Adrenal gland (tissue), 5 donors: ENCODE measurements at regions not wholly inside any gene's neighbourhood (a gene's known extent, or its start where the extent isn't known, plus 50 kb on each side); places are given as distances from the start of the nearest gene placed in this dataset.

Experiments used
- CTCF ChIP-seq, 6 experiments: fragments of 450-650 bp in 4 of 6; fragments of 200-600 bp in 2 of 6; sonication (generic) in 1 of 6; IDR thresholded peaks; 1 replicate in 5 of 6; 2 replicates in 1 of 6; pipeline versions ENCODE4 v1.5.1 to v1.8.0; 2016 to 2021; ENCODE audit warnings: antibody characterized with exemption in 6 of 6, mild to moderate bottlenecking in 2 of 6, moderate library complexity in 1 of 6
- POLR2A ChIP-seq, 2 donors: fragments of 450-650 bp; IDR thresholded peaks; one replicate each; pipeline ENCODE4 v1.6.1; 2017; ENCODE audit warnings: antibody characterized with exemption in 2 of 2, mild to moderate bottlenecking in 2 of 2, moderate library complexity in 1 of 2
- donor health status: DM: no; HTN: no; CAD: no.

- TF ChIP-seq CTCF (IDR thresholded peaks at IDR 0.05) (no peak), POLR2A (IDR thresholded peaks at IDR 0.05) (no peak)
Observed at GRCh38 chr14:97080991-97081390, 283.8 kb downstream of the VRK1 start.
